ENCODE measurements at regions not wholly inside any gene's neighbourhood (a gene's known extent, or its start where the extent isn't known, plus 50 kb on each side); places are given as distances from the start of the nearest gene placed in this dataset.

- no peak overlapping the region for H3K4me2 ChIP-seq (ENCODE audit: insufficient read depth, low read length)
- H3K4me1 ChIP-seq (replicated peaks in 1 of 2; ENCODE audit: control insufficient read depth in 2 of 2, insufficient read depth in 2 of 2, low read length in 2 of 2) = no peaks in the 10 kb centered on the region
- H3K4me3 ChIP-seq = no peak overlapping the region
- no peak for FAIRE-seq
- H4K20me1 ChIP-seq (replicated peaks; ENCODE audit: control insufficient read depth, insufficient read depth, low read length) = no peaks in the 10 kb centered on the region
- peaks cover 0 to 9% of the 10 kb centered on the region in 2 experiments; a peak in 1 of 5 replicates for H3K27me3 ChIP-seq (ENCODE audit: control insufficient read depth in 2 of 2, insufficient read depth in 2 of 2, low read length in 2 of 2)
- H3K79me2 ChIP-seq (ENCODE audit: control insufficient read depth, insufficient read depth, low read length) = no peaks in the 10 kb centered on the region
- CTCF ChIA-PET (ENCODE audit: low intra/inter-chr PET ratio) = no interaction called here
- in situ Hi-C loops (cut with MboI) = no loop called here
- under 1% methylated on average over 17 of the region's 18 CpGs for WGBS (ENCODE audit: insufficient coverage, low coverage, missing lambda C conversion rate)
- DNase-seq (ENCODE audit: extremely low read depth in 1 of 4, low spot score in 3 of 4) = no peak
- H3K36me3 ChIP-seq (ENCODE audit: control insufficient read depth, insufficient read depth, low read length) = no peaks in the 10 kb centered on the region
- no peak overlapping the region for H2AFZ ChIP-seq (ENCODE audit: low read depth, low read length)
- no peaks in the 10 kb centered on the region for H3K9me3 ChIP-seq (replicated peaks; ENCODE audit: control insufficient read depth, insufficient read depth, low read depth, low read length)
- BruUV-seq (replicated peaks) = no TSS peak
- POLR2A ChIA-PET = interaction anchor here (1.3 kb wide), 1 partner anchor 10 kb away, joined by 5 read pairs; no protein-coding TSS in a partner anchor
- no peaks in the 10 kb centered on the region for H3K9me1 ChIP-seq (ENCODE audit: control insufficient read depth, insufficient read depth, low read length)
- TF ChIP-seq KLF1 (tag; IDR thresholded peaks at IDR 0.05) = no peak
- TF ChIP-seq, protein P1, sequence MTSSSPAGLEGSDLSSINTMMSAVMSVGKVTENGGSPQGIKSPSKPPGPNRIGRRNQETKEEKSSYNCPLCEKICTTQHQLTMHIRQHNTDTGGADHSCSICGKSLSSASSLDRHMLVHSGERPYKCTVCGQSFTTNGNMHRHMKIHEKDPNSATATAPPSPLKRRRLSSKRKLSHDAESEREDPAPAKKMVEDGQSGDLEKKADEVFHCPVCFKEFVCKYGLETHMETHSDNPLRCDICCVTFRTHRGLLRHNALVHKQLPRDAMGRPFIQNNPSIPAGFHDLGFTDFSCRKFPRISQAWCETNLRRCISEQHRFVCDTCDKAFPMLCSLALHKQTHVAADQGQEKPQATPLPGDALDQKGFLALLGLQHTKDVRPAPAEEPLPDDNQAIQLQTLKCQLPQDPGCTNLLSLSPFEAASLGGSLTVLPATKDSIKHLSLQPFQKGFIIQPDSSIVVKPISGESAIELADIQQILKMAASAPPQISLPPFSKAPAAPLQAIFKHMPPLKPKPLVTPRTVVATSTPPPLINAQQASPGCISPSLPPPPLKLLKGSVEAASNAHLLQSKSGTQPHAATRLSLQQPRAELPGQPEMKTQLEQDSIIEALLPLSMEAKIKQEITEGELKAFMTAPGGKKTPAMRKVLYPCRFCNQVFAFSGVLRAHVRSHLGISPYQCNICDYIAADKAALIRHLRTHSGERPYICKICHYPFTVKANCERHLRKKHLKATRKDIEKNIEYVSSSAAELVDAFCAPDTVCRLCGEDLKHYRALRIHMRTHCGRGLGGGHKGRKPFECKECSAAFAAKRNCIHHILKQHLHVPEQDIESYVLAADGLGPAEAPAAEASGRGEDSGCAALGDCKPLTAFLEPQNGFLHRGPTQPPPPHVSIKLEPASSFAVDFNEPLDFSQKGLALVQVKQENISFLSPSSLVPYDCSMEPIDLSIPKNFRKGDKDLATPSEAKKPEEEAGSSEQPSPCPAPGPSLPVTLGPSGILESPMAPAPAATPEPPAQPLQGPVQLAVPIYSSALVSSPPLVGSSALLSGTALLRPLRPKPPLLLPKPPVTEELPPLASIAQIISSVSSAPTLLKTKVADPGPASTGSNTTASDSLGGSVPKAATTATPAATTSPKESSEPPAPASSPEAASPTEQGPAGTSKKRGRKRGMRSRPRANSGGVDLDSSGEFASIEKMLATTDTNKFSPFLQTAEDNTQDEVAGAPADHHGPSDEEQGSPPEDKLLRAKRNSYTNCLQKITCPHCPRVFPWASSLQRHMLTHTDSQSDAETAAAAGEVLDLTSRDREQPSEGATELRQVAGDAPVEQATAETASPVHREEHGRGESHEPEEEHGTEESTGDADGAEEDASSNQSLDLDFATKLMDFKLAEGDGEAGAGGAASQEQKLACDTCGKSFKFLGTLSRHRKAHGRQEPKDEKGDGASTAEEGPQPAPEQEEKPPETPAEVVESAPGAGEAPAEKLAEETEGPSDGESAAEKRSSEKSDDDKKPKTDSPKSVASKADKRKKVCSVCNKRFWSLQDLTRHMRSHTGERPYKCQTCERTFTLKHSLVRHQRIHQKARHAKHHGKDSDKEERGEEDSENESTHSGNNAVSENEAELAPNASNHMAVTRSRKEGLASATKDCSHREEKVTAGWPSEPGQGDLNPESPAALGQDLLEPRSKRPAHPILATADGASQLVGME (CRISPR knock-in tag; IDR thresholded peaks at IDR 0.05) = no peak
- no peak for TF ChIP-seq MEIS2 (IDR thresholded peaks at IDR 0.05; ENCODE audit: partially characterized antibody)
- TF ChIP-seq DIDO1 (tag; IDR thresholded peaks at IDR 0.05; ENCODE audit: low read depth) = no peak
- H3K27ac ChIP-seq (ENCODE audit: extremely low read depth, low read depth, low read length) = no peak overlapping the region
- H3K9ac ChIP-seq (ENCODE audit: insufficient read depth in 1 of 2, low read depth in 2 of 2, low read length in 2 of 2) = no peak overlapping the region
- ATAC-seq = no peak
- intact Hi-C loops (cut with micrococcal nuclease) = no loop called here
Measured at GRCh38 chr14:104518659-104519350, 60.8 kb upstream of the C14orf180 start.

All from K562 (cell line).